Erythroblast (primary cell): ENCODE measurements at regions not wholly inside any gene's neighbourhood (a gene's known extent, or its start where the extent isn't known, plus 50 kb on each side); places are given as distances from the start of the nearest gene placed in this dataset.
A peak's percentile ranks its signal among the peaks of the same experiment; 100 is the strongest.

Experiments used
- DNase-seq, 2 experiments: peaks; one replicate each; lab custom pipeline; 2025; lab: John Stamatoyannopoulos, UW
- GATA1 ChIP-seq: IDR thresholded peaks from 2 replicates; pipeline ENCODE4 v1.6.1; 2011; ENCODE audit warnings: low read depth, mild to moderate bottlenecking, control low read depth, low read length, moderate library complexity
- POLR2A ChIP-seq: IDR thresholded peaks from 2 replicates; pipeline ENCODE4 v1.6.1; 2011; ENCODE audit warnings: mild to moderate bottlenecking, low read length

DNA sequence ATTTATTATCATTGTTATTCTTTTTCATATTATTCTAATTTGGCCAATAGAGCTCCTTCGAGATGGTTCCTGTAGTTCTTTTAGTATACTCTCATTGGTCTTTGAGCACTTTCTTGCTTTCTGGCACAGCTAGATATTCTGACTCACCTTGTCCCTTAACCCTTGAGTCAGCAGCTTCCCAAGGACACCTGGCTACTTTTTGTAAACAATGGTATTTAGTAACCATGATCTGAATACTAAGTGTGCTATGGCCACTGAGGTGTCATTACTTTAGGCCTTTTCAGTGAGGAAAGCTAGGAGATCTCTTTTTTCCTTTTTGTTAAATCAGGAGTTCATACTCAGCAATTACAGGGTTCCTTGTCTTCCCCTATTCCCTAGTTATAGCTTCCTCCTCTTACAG, 126.5 kb upstream of the CITED2 start:
- TF ChIP-seq GATA1 (no peak), POLR2A (no peak)
- DNase-seq, result no peak

DNA sequence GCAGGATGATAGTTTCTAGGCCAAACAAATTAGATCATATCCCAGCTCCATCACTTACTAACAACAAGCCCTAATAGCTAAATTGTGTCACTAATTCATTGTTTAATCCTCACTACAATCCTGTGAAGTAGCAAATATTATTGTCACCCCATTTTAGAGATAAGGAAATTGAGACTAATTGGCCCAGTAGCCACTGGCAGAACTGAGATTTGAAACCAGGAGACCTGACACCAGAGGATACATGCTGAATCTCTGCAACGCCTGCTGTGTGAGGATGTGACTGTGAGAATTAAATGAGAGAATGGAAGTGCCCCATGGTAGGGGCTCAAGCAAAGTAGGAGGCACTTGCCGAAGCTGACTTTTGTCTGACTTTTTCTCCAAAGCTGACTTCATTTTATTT, 124.3 kb upstream of the CITED2 start:
- TF ChIP-seq POLR2A (no peak), GATA1 (no peak)
- DNase-seq, result no peak

DNA sequence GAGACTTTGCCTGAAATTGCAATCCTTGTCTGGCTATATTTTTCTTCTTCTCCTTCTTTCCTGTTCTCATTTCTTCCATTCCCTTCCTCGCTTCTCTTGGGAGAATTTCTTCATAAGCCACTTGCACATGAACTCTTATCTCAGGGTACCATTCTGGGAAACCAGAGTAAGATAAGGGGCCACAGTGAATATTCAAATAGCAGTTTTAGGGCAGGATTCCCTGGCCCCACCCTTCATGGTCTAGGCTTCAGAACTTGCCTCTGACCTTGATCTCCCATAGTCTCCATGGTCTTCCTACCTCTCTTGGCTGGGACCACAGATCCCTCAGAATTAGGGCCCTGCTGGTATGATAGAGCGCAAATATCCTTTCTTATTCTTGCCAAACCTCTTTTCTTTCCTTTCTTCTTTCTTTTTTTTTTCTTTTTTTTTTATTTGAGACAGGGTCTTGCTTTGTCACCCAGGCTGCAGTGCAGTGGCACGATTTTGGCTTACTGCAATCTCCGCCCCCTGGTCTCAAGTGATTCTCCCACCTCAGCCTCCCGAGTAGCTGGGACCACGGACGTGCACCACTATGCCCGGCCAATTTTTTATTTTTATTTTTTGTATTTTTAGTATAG, 123.0 kb upstream of the CITED2 start:
- no peak for TF ChIP-seq POLR2A
- peak; percentile 91 for TF ChIP-seq GATA1
- peak; percentile 87 to 92 for DNase-seq

DNA sequence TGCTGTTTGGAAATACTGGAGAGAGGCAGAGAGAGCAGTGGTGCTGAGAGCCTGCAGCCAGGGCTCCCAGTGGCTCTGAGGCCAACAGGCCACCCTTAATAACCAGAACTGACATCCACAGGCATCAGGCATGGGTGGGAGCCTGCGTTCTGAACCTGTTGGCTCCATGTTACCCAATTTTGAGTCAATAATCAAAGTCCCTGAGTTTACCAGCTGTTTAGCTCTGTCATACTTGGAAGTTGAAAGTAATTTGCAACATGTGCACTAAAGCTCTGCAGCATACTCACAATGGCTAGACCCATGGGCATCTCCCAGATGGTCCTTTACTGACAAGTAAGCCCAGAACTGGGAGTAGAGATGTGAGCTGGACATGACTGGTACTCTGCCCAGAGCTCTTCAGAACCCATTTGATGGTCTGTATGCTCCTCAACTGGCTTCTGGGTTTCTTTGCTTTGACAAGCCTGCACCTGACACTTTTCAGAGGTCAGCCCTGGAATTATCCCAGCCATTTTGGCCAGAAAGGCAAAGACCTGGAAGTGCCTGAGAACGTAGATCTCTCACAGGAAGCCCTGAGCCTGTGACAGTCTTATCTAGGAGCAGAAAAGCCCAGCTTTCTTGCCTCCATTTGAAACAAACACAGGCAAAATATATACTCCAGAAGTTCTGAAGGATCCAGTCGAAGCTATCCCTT, 122.4 kb upstream of the CITED2 start:
- DNase-seq, result peak; percentile 72 to 84
- TF ChIP-seq POLR2A, result no peak
- no peak for TF ChIP-seq GATA1

DNA sequence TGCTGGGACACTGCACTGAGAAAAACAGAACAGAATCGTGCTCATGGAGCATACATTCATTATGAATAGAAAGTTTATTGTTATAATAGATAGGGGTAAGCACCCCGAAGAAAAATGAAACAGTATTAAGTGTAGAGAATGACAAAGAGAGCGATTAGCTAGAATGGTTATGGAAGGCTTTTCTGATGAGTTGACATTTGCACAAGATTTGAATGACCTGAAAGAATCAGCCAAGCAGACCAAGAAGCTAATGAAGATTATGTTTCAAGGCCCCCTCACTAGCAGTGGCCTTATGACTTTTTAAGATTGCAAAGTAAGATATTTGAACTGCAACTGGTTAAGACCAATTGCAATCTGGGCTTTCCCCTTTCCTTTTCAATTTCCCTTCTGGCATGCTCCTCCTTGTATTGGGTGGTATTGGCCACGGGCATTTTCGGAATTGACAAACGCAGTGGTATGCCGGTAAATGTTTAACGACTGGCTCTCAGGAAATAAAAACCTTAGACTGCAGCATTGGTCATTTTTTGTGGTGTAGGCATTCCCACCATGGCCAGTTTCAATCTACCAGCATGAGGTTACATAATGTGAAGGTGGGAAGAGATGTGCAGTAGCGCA, 120.0 kb upstream of the CITED2 start:
- no peak for DNase-seq
- no peak for TF ChIP-seq GATA1
- TF ChIP-seq POLR2A, result no peak

DNA sequence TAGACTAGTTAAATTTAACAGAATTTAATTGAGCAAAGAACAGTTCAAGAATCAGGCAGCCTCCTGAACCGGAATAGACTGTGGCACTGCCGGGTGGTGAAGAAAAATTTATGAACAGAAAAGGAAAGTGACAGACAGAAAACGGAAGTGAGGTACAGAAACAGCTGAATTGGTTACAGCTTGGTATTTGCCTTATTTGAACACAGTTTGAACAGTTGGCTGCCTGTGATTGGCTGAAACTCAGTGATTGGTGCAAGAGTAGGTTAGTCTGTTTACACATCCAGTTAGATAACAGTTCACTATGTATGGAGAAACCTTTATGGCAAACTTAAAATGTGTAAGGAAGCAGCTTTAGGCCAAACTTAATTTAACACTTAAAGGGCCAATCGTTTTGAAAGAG, 116.0 kb upstream of the CITED2 start:
- no peak for TF ChIP-seq GATA1
- no peak for TF ChIP-seq POLR2A
- peak; percentile 69 to 82 for DNase-seq

DNA sequence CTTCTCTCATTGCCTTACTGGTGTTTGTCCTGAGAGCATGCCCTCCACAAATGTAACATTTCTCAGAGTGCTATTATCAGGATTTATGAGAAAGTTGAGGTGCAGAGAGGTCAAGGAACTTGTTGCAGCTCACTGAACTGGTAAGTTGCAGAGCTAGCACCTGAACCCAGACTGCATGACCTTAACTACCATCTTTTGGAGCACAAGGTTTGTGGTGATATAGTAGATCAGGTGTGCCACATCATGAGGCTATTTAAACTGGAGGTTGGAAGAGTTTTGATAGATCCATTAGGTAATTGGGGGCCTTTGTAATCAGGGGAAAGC, 112.0 kb upstream of the CITED2 start:
- no peak for TF ChIP-seq POLR2A
- TF ChIP-seq GATA1, result no peak
- DNase-seq, result no peak

DNA sequence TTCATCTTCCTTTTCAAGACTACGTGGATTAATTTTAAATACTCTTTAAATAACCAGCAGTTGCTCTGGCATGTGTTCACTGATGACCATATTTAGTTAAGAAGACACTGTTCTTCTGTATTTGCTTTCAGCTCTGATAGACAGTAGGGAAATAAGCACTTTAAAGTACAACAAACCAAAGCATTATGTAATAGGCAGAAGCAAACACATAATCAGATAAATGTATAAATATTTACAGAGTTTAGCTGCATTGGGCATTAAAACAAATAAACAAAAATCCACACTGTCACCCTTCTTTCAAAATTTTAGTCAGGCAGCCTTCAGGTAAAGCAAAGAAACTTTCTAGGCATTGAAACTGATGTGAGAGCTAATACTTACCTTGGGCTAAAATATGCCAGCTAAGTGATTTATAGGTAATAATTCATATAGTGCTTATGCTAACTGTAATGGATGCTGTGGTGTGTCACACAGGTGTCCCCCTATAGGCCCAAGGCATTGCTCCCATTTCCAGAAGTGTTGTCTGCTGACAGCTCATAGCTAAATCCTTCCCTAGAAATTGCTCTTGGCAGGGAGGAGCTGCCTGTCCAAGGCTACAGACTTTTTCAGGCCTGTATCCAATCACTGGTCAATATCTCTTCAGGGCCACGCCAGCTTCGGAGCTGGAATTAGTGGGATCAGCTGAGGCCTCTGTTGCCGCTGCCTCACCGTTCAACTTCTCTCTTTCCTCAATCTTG, 111.5 kb upstream of the CITED2 start:
- DNase-seq, result no peak
- TF ChIP-seq POLR2A, result no peak
- TF ChIP-seq GATA1, result no peak

DNA sequence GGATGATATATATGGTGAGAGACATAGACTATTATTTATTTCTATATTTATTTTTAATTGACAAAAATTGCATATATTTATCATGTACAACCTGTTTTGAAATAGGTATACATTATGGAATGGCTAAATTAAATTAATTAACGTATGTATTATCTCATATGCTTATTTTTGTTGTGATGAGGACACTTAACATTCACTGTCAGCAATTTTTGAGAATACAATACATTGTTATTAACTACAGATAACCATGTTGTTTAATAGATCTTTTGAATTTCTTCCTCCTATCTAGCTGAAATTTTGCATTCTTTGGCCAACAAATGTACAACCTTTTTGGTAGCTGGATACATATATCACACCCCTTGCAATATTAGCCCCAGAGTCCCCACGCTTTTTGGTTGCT, 110.7 kb upstream of the CITED2 start:
- TF ChIP-seq POLR2A (no peak), GATA1 (no peak)
- DNase-seq, result no peak

DNA sequence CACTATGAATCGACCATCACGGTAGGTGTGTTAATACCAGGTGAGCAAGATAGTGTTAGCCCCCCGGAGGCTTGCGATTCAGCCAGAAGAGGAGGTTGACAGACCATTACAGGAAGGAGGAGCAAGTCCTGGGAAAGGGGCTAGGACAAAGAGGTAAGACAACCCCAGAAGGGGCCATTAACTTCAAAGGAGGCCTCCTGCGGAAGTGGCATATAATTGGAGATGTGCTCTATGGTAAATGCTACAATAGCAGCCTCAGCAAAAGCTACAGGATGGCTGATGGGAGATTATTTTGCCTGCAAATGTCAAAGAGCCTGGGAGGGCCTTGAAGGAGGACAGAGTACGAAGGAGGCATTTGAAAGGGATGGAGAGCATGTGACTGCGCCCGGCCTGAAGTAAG, 108.6 kb upstream of the CITED2 start:
- TF ChIP-seq GATA1, result no peak
- DNase-seq, result no peak

DNA sequence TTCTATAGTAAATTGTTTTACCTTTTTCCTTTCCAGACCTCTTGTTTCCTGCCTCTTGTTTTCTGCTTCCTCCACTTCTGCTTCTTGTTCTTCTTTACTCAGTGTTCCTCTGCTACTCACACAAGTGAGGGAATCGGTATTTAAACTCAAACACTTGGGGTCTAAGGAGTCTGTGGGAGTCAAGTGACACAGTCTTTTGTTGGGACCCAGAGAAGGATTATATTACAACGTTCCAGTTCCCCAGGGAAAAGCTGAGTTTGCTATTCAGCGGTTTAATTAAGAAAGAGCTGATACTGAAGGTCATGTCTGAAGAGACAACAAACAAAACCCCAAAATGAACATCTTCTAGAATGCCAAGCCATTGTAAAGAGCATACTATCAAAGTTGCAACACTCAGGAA, 107.8 kb upstream of the CITED2 start:
- no peak for DNase-seq
- no peak for TF ChIP-seq POLR2A

DNA sequence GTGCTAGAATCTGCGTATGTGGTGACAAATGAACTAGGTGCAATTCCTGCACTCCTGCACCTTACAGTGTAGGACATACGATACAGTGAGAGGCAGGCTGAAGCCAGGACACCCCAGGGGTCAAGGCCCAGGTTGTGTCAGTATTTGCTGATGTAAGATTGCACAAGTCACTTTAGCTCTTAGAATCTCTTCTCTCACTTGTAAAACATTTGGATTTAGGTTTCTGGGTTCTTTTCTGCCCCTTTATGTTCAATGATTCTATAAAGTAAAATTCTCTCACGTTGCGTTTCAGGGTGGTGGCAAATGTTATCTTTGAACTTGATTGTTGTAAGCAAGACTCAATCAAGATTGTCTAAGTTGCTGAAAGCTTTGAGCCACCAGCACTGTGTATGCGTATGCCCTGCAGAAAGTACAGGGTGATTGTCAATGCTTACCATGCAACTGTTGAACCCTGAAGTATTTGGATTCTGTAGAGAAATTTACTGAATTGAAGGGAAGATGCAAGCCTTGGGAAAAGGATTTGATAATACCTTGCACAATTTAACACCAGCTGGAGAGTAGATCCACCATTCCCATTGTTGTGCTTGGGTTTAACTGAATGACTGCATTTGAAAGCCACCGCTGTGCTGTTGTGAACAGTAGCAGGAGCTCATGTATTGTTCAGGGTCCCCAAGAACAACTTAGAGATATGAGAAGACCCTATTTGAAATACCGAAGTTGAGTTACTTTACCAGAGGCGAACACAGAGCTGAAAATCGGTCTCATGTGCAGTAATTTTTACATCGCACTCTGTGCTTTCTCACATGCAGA, 106.1 kb upstream of the CITED2 start:
- no peak for DNase-seq
- TF ChIP-seq GATA1 (no peak), POLR2A (no peak)

DNA sequence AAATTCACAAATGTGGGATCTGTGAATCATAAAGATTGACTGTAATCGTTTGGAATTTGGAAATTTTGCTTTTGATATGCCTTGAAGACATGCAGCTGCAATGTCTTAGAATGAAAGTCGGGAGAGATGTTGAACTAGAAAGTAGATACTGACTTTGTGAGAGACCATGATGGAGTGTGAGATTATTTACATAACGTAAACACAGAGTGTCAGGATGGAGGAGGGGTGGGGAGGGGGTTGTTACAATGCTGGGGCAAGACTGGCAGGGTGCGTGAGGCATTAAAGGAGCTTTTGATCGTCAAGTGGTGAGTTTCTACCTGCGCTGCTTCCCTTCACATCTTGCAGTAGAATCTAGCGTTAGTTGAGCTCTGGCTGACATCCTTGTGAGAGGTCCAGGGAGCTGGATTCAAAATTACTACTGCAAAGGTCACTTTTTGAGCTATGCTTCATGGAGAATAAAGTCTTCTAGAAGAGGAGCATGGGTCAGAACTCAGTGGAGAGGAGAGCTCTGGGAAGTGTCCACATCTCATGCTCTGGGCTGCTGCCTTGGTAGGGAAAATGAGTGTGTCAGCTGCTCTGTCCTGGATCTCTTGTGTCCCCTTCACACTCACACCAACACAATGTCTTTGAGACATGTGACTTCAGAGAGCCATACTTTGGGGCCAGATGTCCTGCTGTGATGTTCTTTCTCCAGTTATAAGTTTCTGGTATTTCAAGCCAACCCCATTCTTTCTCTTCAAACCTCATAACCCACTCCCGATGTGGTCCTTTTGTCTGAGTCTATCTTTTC, 105.2 kb upstream of the CITED2 start:
- TF ChIP-seq POLR2A, result no peak
- no peak for TF ChIP-seq GATA1
- DNase-seq, result no peak
